Esophagus squamous epithelium (tissue), 4 donors: ENCODE measurements at regions not wholly inside any gene's neighbourhood (a gene's known extent, or its start where the extent isn't known, plus 50 kb on each side); places are given as distances from the start of the nearest gene placed in this dataset.

ENCODE experiments used
- POLR2A ChIP-seq, 4 donors: fragments of 450-650 bp; IDR thresholded peaks; one replicate each; pipeline ENCODE4 v1.6.1; 2017; ENCODE audit warnings: antibody characterized with exemption in 4 of 4, mild to moderate bottlenecking in 4 of 4, moderate library complexity in 3 of 4
- TF ChIP-seq, protein P1 (sequence below), 6 experiments: fragments of 450-650 bp in 4 of 6; fragments of 200-600 bp in 2 of 6; sonication (generic) in 2 of 6; IDR thresholded peaks; one replicate each; pipeline ENCODE4 v1.5.1; 2016 to 2019; ENCODE audit warnings: antibody characterized with exemption in 6 of 6, mild to moderate bottlenecking in 4 of 6, moderate library complexity in 4 of 6

DNA sequence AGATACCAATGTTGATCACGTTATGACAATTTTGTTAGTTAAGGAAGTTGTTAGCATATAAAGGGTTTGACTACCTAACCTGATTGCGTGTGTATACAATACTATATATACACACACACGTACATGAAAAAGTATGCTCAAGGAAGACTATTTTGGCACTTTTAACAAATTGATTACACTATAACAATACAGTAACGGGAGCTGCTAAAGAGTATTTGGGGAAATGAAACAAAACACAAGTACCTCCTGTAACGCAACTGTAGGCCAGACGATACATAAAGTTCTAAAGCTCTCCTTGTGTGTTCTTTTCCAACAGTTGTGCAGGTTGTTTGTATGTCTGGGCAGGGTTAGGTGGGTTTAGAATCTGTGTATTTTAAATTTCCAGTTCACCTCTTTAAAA lies 98.7 kb downstream of the PLEKHG1 start:
- TF ChIP-seq, protein P1, sequence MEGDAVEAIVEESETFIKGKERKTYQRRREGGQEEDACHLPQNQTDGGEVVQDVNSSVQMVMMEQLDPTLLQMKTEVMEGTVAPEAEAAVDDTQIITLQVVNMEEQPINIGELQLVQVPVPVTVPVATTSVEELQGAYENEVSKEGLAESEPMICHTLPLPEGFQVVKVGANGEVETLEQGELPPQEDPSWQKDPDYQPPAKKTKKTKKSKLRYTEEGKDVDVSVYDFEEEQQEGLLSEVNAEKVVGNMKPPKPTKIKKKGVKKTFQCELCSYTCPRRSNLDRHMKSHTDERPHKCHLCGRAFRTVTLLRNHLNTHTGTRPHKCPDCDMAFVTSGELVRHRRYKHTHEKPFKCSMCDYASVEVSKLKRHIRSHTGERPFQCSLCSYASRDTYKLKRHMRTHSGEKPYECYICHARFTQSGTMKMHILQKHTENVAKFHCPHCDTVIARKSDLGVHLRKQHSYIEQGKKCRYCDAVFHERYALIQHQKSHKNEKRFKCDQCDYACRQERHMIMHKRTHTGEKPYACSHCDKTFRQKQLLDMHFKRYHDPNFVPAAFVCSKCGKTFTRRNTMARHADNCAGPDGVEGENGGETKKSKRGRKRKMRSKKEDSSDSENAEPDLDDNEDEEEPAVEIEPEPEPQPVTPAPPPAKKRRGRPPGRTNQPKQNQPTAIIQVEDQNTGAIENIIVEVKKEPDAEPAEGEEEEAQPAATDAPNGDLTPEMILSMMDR (IDR thresholded peaks at IDR 0.05), result no peak
- no peak for TF ChIP-seq POLR2A (IDR thresholded peaks at IDR 0.05)
